IMR-90 (cell line): ENCODE measurements at regions not wholly inside any gene's neighbourhood (a gene's known extent, or its start where the extent isn't known, plus 50 kb on each side); places are given as distances from the start of the nearest gene placed in this dataset.

Experiments used
- ATAC-seq: fragments of 200-7000 bp; cut with Tn5 transposase; 2 replicates; pipeline ENCODE4 v1.9.1; 2020; ENCODE audit warnings: low read depth, mild to moderate bottlenecking, moderate library complexity
- BruUV-seq: library from RNA; stranded (reverse); fragments of 400-500 nt; replicated peaks from 2 replicates; lab custom pipeline; 2021; lab: Mats Ljungman, UMichigan
- CTCF ChIA-PET: fragments of 300-600 bp; formaldehyde crosslinking; extraction: SDS; loops from one replicate; lab custom pipeline; 2021; ENCODE audit warnings: antibody characterized with exemption; lab: Yijun Ruan, JAX
- POLR2A ChIA-PET: fragments of 300-600 bp; sonication (Branson Sonifier 250); formaldehyde crosslinking; loops from one replicate; lab custom pipeline; 2022; ENCODE audit warnings: antibody characterized with exemption; ENCODE audit not compliant: unreplicated experiment; lab: Charles Lee
- DNase-seq: peaks from one replicate; pipeline ENCODE4 v3.0.0; 2013
- H2AFZ ChIP-seq: replicated peaks from 2 replicates; pipeline ENCODE3; 2013; ENCODE audit warnings: low read length, mild to moderate bottlenecking; ENCODE audit not compliant: poor library complexity
- H2AK5ac ChIP-seq: 2 replicates; pipeline ENCODE4 v1.6.1; 2013; ENCODE audit warnings: low read depth, low read length, inconsistent platforms
- H2AK9ac ChIP-seq: replicated peaks from 2 replicates; pipeline ENCODE3; 2013; ENCODE audit warnings: mild to moderate bottlenecking, low read depth, low read length, moderate library complexity; ENCODE audit not compliant: poor library complexity
- H2BK120ac ChIP-seq: 2 replicates; pipeline ENCODE4 v1.6.1; 2013; ENCODE audit warnings: low read depth, low read length, inconsistent platforms
- H2BK15ac ChIP-seq: 3 replicates; pipeline ENCODE4 v1.6.1; 2013; ENCODE audit warnings: low read depth, low read length, inconsistent platforms
- H2BK20ac ChIP-seq: 2 replicates; pipeline ENCODE4 v1.6.1; 2013; ENCODE audit warnings: low read depth, mild to moderate bottlenecking, inconsistent platforms, low read length, moderate library complexity
- H2BK5ac ChIP-seq: 2 replicates; pipeline ENCODE4 v1.6.1; 2013; ENCODE audit warnings: mild to moderate bottlenecking, low read depth, low read length, inconsistent platforms; ENCODE audit not compliant: poor library complexity, severe bottlenecking
- H3K14ac ChIP-seq: replicated peaks from 2 replicates; pipeline ENCODE4 v1.6.1; 2013; ENCODE audit warnings: low read depth, low read length, inconsistent platforms
- H3K18ac ChIP-seq: 2 replicates; pipeline ENCODE4 v1.6.1; 2013; ENCODE audit warnings: low read depth, low read length, control low read depth
- H3K23ac ChIP-seq: 2 replicates; pipeline ENCODE4 v1.6.1; 2013; ENCODE audit warnings: low read depth, low read length, inconsistent platforms
- H3K27ac ChIP-seq: 2 replicates; pipeline ENCODE4 v1.5.1; 2013; ENCODE audit warnings: mild to moderate bottlenecking, control low read depth, low read length; ENCODE audit not compliant: insufficient read depth
- H3K27me3 ChIP-seq: 2 replicates; pipeline ENCODE4 v1.6.1; 2013; ENCODE audit warnings: low read length; ENCODE audit not compliant: control insufficient read depth, insufficient read depth
- H3K36me3 ChIP-seq: 2 replicates; pipeline ENCODE4 v1.6.1; 2013; ENCODE audit warnings: low read length, mixed read lengths; ENCODE audit not compliant: control insufficient read depth, insufficient read depth
- H3K4ac ChIP-seq: 2 replicates; pipeline ENCODE4 v1.6.1; 2013; ENCODE audit warnings: low read depth, low read length, inconsistent platforms
- H3K4me1 ChIP-seq: 2 replicates; pipeline ENCODE4 v1.6.1; 2013; ENCODE audit warnings: low read length, mixed read lengths; ENCODE audit not compliant: control insufficient read depth, insufficient read depth
- H3K4me2 ChIP-seq: 2 replicates; pipeline ENCODE4 v1.6.1; 2013; ENCODE audit warnings: low read depth, mild to moderate bottlenecking, control low read depth, low read length, moderate library complexity
- H3K4me3 ChIP-seq: 2 replicates; pipeline ENCODE4 v1.5.1; 2013; ENCODE audit warnings: low read depth, mild to moderate bottlenecking, control low read depth, low read length, moderate library complexity; ENCODE audit not compliant: insufficient read depth
- H3K56ac ChIP-seq: 2 replicates; pipeline ENCODE4 v1.6.1; 2013; ENCODE audit warnings: low read length, inconsistent platforms; ENCODE audit not compliant: insufficient read depth; ENCODE audit errors: extremely low read depth
- H3K79me1 ChIP-seq, 2 experiments: 2 replicates each; pipeline ENCODE4 v1.6.1; 2013; ENCODE audit warnings: low read length in 2 of 2, inconsistent platforms in 1 of 2, low read depth in 1 of 2
- H3K9ac ChIP-seq: 2 replicates; pipeline ENCODE4 v1.6.1; 2013; ENCODE audit warnings: low read depth, low read length, control low read depth
- H3K9me1 ChIP-seq: 2 replicates; pipeline ENCODE4 v1.6.1; 2013; ENCODE audit warnings: low read length, inconsistent platforms; ENCODE audit not compliant: insufficient read depth
- H3K9me3 ChIP-seq: 2 replicates; pipeline ENCODE4 v1.6.1; 2013; ENCODE audit warnings: low read length; ENCODE audit not compliant: control insufficient read depth, insufficient read depth
- H4K20me1 ChIP-seq: 2 replicates; pipeline ENCODE4 v1.6.1; 2013; ENCODE audit warnings: low read length, inconsistent platforms; ENCODE audit not compliant: insufficient read depth
- H4K5ac ChIP-seq: 2 replicates; pipeline ENCODE4 v1.6.1; 2013; ENCODE audit warnings: mild to moderate bottlenecking, low read depth, low read length, control low read depth
- H4K8ac ChIP-seq, 2 experiments: 2 replicates each; pipeline ENCODE4 v1.6.1; 2013; ENCODE audit warnings: low read depth in 2 of 2, low read length in 2 of 2, control low read depth in 1 of 2, inconsistent platforms in 1 of 2
- H4K91ac ChIP-seq: 2 replicates; pipeline ENCODE4 v1.6.1; 2013; ENCODE audit warnings: low read depth, low read length, inconsistent platforms; ENCODE audit not compliant: insufficient read depth
- BHLHE40 ChIP-seq: fragments of 150-350 bp; IDR thresholded peaks from 2 replicates; pipeline ENCODE4 v1.6.1; 2016; ENCODE audit warnings: mild to moderate bottlenecking, low read depth, low read length
- CEBPB ChIP-seq: IDR thresholded peaks from 2 replicates; pipeline ENCODE4 v1.6.1; 2012; ENCODE audit warnings: low read depth, low read length, improper control_type of control experiment
- CHD1 ChIP-seq: IDR thresholded peaks from 2 replicates; pipeline ENCODE4 v1.6.1; 2012; ENCODE audit warnings: low read depth, low read length, improper control_type of control experiment
- MAZ ChIP-seq: IDR thresholded peaks from 2 replicates; pipeline ENCODE4 v1.6.1; 2012; ENCODE audit warnings: low read depth, mild to moderate bottlenecking, low read length, improper control_type of control experiment, moderate library complexity, borderline replicate concordance
- MXI1 ChIP-seq: IDR thresholded peaks from 2 replicates; pipeline ENCODE4 v1.6.1; 2012; ENCODE audit warnings: low read depth, mild to moderate bottlenecking, low read length, moderate library complexity, borderline replicate concordance
- NFE2L2 ChIP-seq: fragments of 150-350 bp; IDR thresholded peaks from 2 replicates; pipeline ENCODE4 v1.6.1; 2016; ENCODE audit warnings: low read depth, mild to moderate bottlenecking, low read length
- POLR2A ChIP-seq: IDR thresholded peaks from 2 replicates; pipeline ENCODE4 v1.6.1; 2012; ENCODE audit warnings: mild to moderate bottlenecking, low read depth, low read length
- RCOR1 ChIP-seq: IDR thresholded peaks from 2 replicates; pipeline ENCODE4 v1.6.1; 2012; ENCODE audit warnings: mild to moderate bottlenecking, low read length, improper control_type of control experiment; ENCODE audit not compliant: insufficient replicate concordance
- RFX5 ChIP-seq: IDR thresholded peaks from 2 replicates; pipeline ENCODE4 v1.8.0; 2012; ENCODE audit warnings: low read depth, mild to moderate bottlenecking, low read length, moderate library complexity
- SMC3 ChIP-seq: fragments of 150-350 bp; IDR thresholded peaks from 2 replicates; pipeline ENCODE4 v1.6.1; 2016; ENCODE audit warnings: low read depth, mild to moderate bottlenecking, antibody characterized with exemption, low read length, moderate library complexity
- WGBS, 2 experiments: methylation state at CpG; one replicate each; pipeline versions ENCODE4 v1.1.5 to v1.1.7; 2013; ENCODE audit warnings: missing lambda C conversion rate in 2 of 2; ENCODE audit not compliant: insufficient read length in 1 of 2; ENCODE audit errors: extremely low coverage in 2 of 2; 5-methylcytosine and 5-hydroxymethylcytosine counted together
- dilution Hi-C: fragments of 300-500 bp; cut with HindIII; formaldehyde crosslinking; loops from one replicate; pipeline ENCODE4 v1.14.3; 2018; ENCODE audit warnings: low sequenced_read_pairs; ENCODE audit not compliant: unreplicated experiment
- in situ Hi-C: fragments of 300-500 bp; cut with MboI; formaldehyde crosslinking; loops from 3 replicates; pipeline ENCODE4 v1.14.3; 2019; ENCODE audit warnings: low sequenced_read_pairs, inconsistent platforms, mixed read lengths
- intact Hi-C: fragments of 100-400 bp; cut with micrococcal nuclease; formaldehyde crosslinking; loops from 2 replicates; pipeline ENCODE4 v1.10.0; 2022
- TF ChIP-seq, protein P1 (sequence below): fragments of 150-350 bp; IDR thresholded peaks from 2 replicates; pipeline ENCODE4 v1.6.1; 2016; ENCODE audit warnings: low read depth, mild to moderate bottlenecking, low read length, moderate library complexity, borderline replicate concordance
- TF ChIP-seq, protein P2 (sequence below): fragments of 150-350 bp; IDR thresholded peaks from 2 replicates; pipeline ENCODE4 v1.6.1; 2017; ENCODE audit warnings: mild to moderate bottlenecking, antibody characterized with exemption, low read length, low read depth
- TF ChIP-seq, protein P3 (sequence below): conservative IDR thresholded peaks from 2 replicates; pipeline ENCODE4 v1.5.1; 2012; ENCODE audit warnings: mild to moderate bottlenecking, low read depth, low read length, improper control_type of control experiment

DNA sequence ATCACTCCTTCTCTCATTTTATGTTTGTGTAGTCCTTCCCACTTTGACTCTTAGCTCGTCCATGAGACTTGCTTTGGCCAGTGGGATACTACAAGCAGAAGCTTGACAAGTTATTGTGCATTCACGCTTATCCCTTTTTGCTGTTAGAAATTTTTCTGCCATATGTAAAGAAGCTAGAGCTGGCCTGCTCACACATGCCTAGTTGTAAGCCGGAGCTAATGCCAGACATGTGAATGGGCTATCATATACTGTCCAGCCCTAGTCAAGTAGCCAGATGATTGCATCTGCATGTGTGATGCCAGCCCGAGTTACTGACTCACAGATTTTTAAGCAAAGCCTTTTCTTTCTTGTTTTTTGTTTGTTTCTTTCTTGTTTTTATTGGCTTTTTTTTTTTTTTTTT lies 460.7 kb downstream of the TDRD3 start:
- no peak overlapping the region for H3K27ac ChIP-seq
- peaks cover 6% of the 10 kb centered on the region for H3K9me3 ChIP-seq
- no peak overlapping the region for H3K9ac ChIP-seq
- H3K14ac ChIP-seq, result no peak overlapping the region
- no peak for DNase-seq
- no peak for ATAC-seq
- H4K20me1 ChIP-seq, result no peaks in the 10 kb centered on the region
- H2AK5ac ChIP-seq, result no peak overlapping the region
- H3K79me1 ChIP-seq, result no peaks in the 10 kb centered on the region
- CTCF ChIA-PET, result no interaction called here
- H2BK5ac ChIP-seq, result no peak overlapping the region
- intact Hi-C loops, result no loop called here
- H3K23ac ChIP-seq, result no peak overlapping the region
- H3K4ac ChIP-seq, result no peak overlapping the region
- H3K9me1 ChIP-seq, result no peaks in the 10 kb centered on the region
- H2BK120ac ChIP-seq, result no peak overlapping the region
- TF ChIP-seq POLR2A, result no peak
- no peak for TF ChIP-seq RFX5
- TF ChIP-seq, protein P1, sequence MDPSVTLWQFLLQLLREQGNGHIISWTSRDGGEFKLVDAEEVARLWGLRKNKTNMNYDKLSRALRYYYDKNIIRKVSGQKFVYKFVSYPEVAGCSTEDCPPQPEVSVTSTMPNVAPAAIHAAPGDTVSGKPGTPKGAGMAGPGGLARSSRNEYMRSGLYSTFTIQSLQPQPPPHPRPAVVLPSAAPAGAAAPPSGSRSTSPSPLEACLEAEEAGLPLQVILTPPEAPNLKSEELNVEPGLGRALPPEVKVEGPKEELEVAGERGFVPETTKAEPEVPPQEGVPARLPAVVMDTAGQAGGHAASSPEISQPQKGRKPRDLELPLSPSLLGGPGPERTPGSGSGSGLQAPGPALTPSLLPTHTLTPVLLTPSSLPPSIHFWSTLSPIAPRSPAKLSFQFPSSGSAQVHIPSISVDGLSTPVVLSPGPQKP, result no peak
- no peak for TF ChIP-seq MXI1
- no peak for TF ChIP-seq RCOR1
- TF ChIP-seq BHLHE40, result no peak
- TF ChIP-seq CHD1, result no peak
- no peak for TF ChIP-seq SMC3
- TF ChIP-seq NFE2L2, result no peak
- TF ChIP-seq, protein P2, sequence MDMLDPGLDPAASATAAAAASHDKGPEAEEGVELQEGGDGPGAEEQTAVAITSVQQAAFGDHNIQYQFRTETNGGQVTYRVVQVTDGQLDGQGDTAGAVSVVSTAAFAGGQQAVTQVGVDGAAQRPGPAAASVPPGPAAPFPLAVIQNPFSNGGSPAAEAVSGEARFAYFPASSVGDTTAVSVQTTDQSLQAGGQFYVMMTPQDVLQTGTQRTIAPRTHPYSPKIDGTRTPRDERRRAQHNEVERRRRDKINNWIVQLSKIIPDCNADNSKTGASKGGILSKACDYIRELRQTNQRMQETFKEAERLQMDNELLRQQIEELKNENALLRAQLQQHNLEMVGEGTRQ, result no peak
- no peak for TF ChIP-seq CEBPB
- TF ChIP-seq, protein P3, sequence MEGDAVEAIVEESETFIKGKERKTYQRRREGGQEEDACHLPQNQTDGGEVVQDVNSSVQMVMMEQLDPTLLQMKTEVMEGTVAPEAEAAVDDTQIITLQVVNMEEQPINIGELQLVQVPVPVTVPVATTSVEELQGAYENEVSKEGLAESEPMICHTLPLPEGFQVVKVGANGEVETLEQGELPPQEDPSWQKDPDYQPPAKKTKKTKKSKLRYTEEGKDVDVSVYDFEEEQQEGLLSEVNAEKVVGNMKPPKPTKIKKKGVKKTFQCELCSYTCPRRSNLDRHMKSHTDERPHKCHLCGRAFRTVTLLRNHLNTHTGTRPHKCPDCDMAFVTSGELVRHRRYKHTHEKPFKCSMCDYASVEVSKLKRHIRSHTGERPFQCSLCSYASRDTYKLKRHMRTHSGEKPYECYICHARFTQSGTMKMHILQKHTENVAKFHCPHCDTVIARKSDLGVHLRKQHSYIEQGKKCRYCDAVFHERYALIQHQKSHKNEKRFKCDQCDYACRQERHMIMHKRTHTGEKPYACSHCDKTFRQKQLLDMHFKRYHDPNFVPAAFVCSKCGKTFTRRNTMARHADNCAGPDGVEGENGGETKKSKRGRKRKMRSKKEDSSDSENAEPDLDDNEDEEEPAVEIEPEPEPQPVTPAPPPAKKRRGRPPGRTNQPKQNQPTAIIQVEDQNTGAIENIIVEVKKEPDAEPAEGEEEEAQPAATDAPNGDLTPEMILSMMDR, result no peak
- no peak for TF ChIP-seq MAZ
- 59% methylated on average over 3 of the region's 4 CpGs; no CpG with 5 or more reads in 1 of the 2 experiments for WGBS, 2 experiments
- no peak overlapping the region for H3K4me2 ChIP-seq
- no peak overlapping the region for H2AFZ ChIP-seq
- POLR2A ChIA-PET, result no interaction called here
- H4K8ac ChIP-seq, result no peak overlapping the region
- H2BK20ac ChIP-seq, result no peak overlapping the region
- BruUV-seq, result no TSS peak
- in situ Hi-C loops, result no loop called here
- H3K36me3 ChIP-seq, result no peaks in the 10 kb centered on the region
- no peak overlapping the region for H3K18ac ChIP-seq
- no peak overlapping the region for H2AK9ac ChIP-seq
- no peaks in the 10 kb centered on the region for H3K27me3 ChIP-seq
- no peak overlapping the region for H4K91ac ChIP-seq
- H3K4me3 ChIP-seq, result no peak overlapping the region
- no peak overlapping the region for H2BK15ac ChIP-seq
- dilution Hi-C loops, result no loop called here
- no peak overlapping the region for H3K56ac ChIP-seq
- no peak overlapping the region for H4K5ac ChIP-seq
- H3K4me1 ChIP-seq, result no peaks in the 10 kb centered on the region
